Heart right ventricle (tissue), 16 donors: ENCODE measurements at regions not wholly inside any gene's neighbourhood (a gene's known extent, or its start where the extent isn't known, plus 50 kb on each side); places are given as distances from the start of the nearest gene placed in this dataset.

Experiments used
- ATAC-seq, 8 donors: fragments of 200-7000 bp; cut with Tn5 transposase; one replicate each; pipeline ENCODE4 v1.9.1; 2020; ENCODE audit warnings: mild to moderate bottlenecking in 8 of 8, moderate library complexity in 8 of 8, moderate number of reproducible peaks in 1 of 8
- DNase-seq, 2 donors: peaks; one replicate each; pipeline ENCODE4 v3.0.0-alpha.2; 2020
- H3K27ac ChIP-seq, 10 donors: fragments of 200-600 bp; sonication (generic) in 2 of 10; one replicate each; pipeline versions ENCODE4 v1.5.0 to v1.8.0; 2020 to 2022; ENCODE audit warnings: mild to moderate bottlenecking in 3 of 10
- H3K27me3 ChIP-seq, 7 donors: fragments of 200-600 bp; one replicate each; pipeline ENCODE4 v1.8.0; 2021 to 2022; ENCODE audit warnings: mild to moderate bottlenecking in 2 of 7
- H3K36me3 ChIP-seq, 9 donors: fragments of 200-600 bp; sonication (generic) in 1 of 9; one replicate each; pipeline versions ENCODE4 v1.5.0 to v1.8.0; 2020 to 2022; ENCODE audit warnings: mild to moderate bottlenecking in 2 of 9
- H3K4me1 ChIP-seq, 9 donors: fragments of 200-600 bp; sonication (generic) in 1 of 9; one replicate each; pipeline versions ENCODE4 v1.5.0 to v1.8.0; 2020 to 2022; ENCODE audit warnings: mild to moderate bottlenecking in 4 of 9
- H3K4me3 ChIP-seq, 10 donors: fragments of 200-600 bp; sonication (generic) in 2 of 10; one replicate each; pipeline versions ENCODE4 v1.5.0 to v1.8.0; 2020 to 2022; ENCODE audit warnings: mild to moderate bottlenecking in 7 of 10, moderate library complexity in 2 of 10
- H3K9me3 ChIP-seq, 11 donors: fragments of 200-600 bp in 10 of 11; sonication (generic) in 2 of 11; one replicate each; pipeline versions ENCODE4 v1.5.0 to v1.8.0; 2013 to 2022; ENCODE audit warnings: mild to moderate bottlenecking in 2 of 11, control low read depth in 1 of 11, moderate library complexity in 1 of 11
- CTCF ChIP-seq, 9 donors: fragments of 200-600 bp; sonication (generic) in 2 of 9; IDR thresholded peaks; one replicate each; pipeline versions ENCODE4 v1.5.0 to v1.8.0; 2021 to 2022; ENCODE audit warnings: antibody characterized with exemption in 9 of 9, mild to moderate bottlenecking in 5 of 9, moderate library complexity in 1 of 9
- WGBS, 2 donors: extraction: QIAGEN DNeasy Blood & Tissue Kit; methylation state at CpG; one replicate each; pipeline ENCODE4 v1.1.7; 2013; ENCODE audit warnings: inconsistent platforms in 1 of 2; 5-methylcytosine and 5-hydroxymethylcytosine counted together
- intact Hi-C, 10 donors: fragments of 100-400 bp; cut with DNase I; formaldehyde crosslinking; loops; one replicate each; pipeline versions ENCODE4 v1.11.1 to v1.14.2; 2022
- donor health status: Arrhythmogenic right ventricular cardiomyopathy.
- donor health status: ischemic (EF 13 %, LVEDD 7.1; RV severe dilation, severe dysfunction).
- donor health status: healthy with polysubstance abuse.
- donor health status: DM: no; HTN: yes; CAD: no.
- donor health status: DM: no; HTN: no; CAD: no.
- donor health status: ischemic (EF 25% LVEDD 6.9; RV normal size, moderate dysfunction).
- donor health status: ischemic (EF 25% LVEDD 5.7; RV mildly dilated, moderate dysfunction).
- donor health status: healthy.
- donor health status: DM: yes; HTN: yes; CAD: no.
- donor health status: Ischemic cardiomyopathy.
- donor health status: ischemic (EF 35%, LVEDD 5.7; RV mildly dilated, moderate dysfunction).
- donor health status: nonischemic (EF 11% LVEDD 7.7; RV severe dilation, severe dysfunction).
- donor health status: DM: yes; HTN: yes; CAD: no.
- donor health status: PGD.
- donor health status: ischemic (EF 29% LVEDD 5.4; RV normal size, mild dysfunction).
- donor health status: nonischemic (EF 23%, LVEDD 6.1; RV moderate dilation, normal function).

GRCh38 chr4:60891947-60892346 lies 308.2 kb upstream of the ADGRL3 start:
- DNase-seq (no peak), ATAC-seq (no peak)
- no peak for TF ChIP-seq CTCF (IDR thresholded peaks at IDR 0.05)
- H3K4me1 ChIP-seq = no peaks in the 10 kb centered on the region
- H3K4me3 ChIP-seq = no peak overlapping the region
- intact Hi-C loops = no loop called here
- no peaks in the 10 kb centered on the region for H3K36me3 ChIP-seq
- H3K27ac ChIP-seq = no peak overlapping the region
- no peaks in the 10 kb centered on the region for H3K27me3 ChIP-seq
- peaks cover 0 to 7% (median 0%) of the 10 kb centered on the region in 11 donors for H3K9me3 ChIP-seq

- 24% methylated on average over 3 of the region's 3 CpGs for WGBS, 2 donors
- no peaks in the 10 kb centered on the region for H3K27me3 ChIP-seq
- no peak overlapping the region for H3K4me3 ChIP-seq
- ATAC-seq = no peak
- H3K4me1 ChIP-seq = no peaks in the 10 kb centered on the region
- H3K27ac ChIP-seq = no peak overlapping the region
- H3K36me3 ChIP-seq = no peaks in the 10 kb centered on the region
- H3K9me3 ChIP-seq = peaks cover 0 to 2% (median 0%) of the 10 kb centered on the region in 11 donors
- intact Hi-C loops = no loop called here
- TF ChIP-seq CTCF (IDR thresholded peaks at IDR 0.05) = no peak
- DNase-seq = no peak
These were observed 302.7 kb upstream of the ADGRL3 start for GRCh38 chr4:60897415-60897814.

GRCh38 chr4:60905162-60905561 lies 295.0 kb upstream of the ADGRL3 start:
- ATAC-seq (no peak), DNase-seq (no peak)
- Histone ChIP-seq H3K4me1 (no peaks in the 10 kb centered on the region), H3K9me3 (peaks cover 0 to 7% (median 0%) of the 10 kb centered on the region in 11 donors), H3K36me3 (no peaks in the 10 kb centered on the region), H3K27ac (no peak overlapping the region), H3K4me3 (no peak overlapping the region), H3K27me3 (no peaks in the 10 kb centered on the region)
- 91 to 93% methylated on average over 4 of the region's 4 CpGs for WGBS, 2 donors
- no peak for TF ChIP-seq CTCF (IDR thresholded peaks at IDR 0.05)
- intact Hi-C loops = no loop called here

GRCh38 chr4:60911127-60911526 lies 289.0 kb upstream of the ADGRL3 start:
- H3K4me1 ChIP-seq = no peaks in the 10 kb centered on the region
- no peak for TF ChIP-seq CTCF (IDR thresholded peaks at IDR 0.05)
- DNase-seq = no peak
- H3K27ac ChIP-seq = no peak overlapping the region
- H3K27me3 ChIP-seq = no peaks in the 10 kb centered on the region
- no peak for ATAC-seq
- H3K36me3 ChIP-seq = no peaks in the 10 kb centered on the region
- H3K9me3 ChIP-seq = peaks cover 0 to 7% (median 0%) of the 10 kb centered on the region in 11 donors
- intact Hi-C loops = no loop called here
- no peak overlapping the region for H3K4me3 ChIP-seq

GRCh38 chr4:60913002-60913401 lies 287.1 kb upstream of the ADGRL3 start:
- Histone ChIP-seq H3K9me3 (peaks cover 0 to 6% (median 0%) of the 10 kb centered on the region in 11 donors), H3K4me3 (no peak overlapping the region), H3K4me1 (no peaks in the 10 kb centered on the region), H3K36me3 (no peaks in the 10 kb centered on the region), H3K27ac (no peak overlapping the region), H3K27me3 (no peaks in the 10 kb centered on the region)
- TF ChIP-seq CTCF (IDR thresholded peaks at IDR 0.05) = no peak
- ATAC-seq = no peak
- intact Hi-C loops = no loop called here
- no peak for DNase-seq
- WGBS, 2 donors = 82 to 85% methylated on average over 3 of the region's 3 CpGs
